ENCODE measurements at regions not wholly inside any gene's neighbourhood (a gene's known extent, or its start where the extent isn't known, plus 50 kb on each side); places are given as distances from the start of the nearest gene placed in this dataset.

DNA sequence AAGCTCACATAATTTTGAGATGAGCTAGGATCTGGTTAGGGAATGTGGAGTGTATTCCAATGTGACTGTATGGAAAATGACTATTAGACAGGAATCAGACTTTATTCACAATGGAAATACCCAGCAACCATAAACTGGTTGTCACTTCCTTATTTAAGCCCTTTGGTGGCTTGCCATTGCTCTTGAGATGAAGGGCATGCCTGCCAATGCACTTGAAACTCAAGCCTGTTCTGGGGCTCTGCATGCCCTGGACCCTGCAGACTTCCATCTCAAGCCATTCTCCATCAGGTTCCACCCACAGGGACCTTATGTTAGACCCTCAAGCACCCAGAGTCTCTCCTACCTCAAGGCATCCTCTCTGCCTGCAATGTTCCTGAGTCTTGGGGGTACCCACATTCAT lies 145.5 kb downstream of the MPP7 start:
- no peak overlapping the region for H3K27ac ChIP-seq
- TF ChIP-seq ZFX (IDR thresholded peaks at IDR 0.05) = no peak
- TF ChIP-seq, protein P1, sequence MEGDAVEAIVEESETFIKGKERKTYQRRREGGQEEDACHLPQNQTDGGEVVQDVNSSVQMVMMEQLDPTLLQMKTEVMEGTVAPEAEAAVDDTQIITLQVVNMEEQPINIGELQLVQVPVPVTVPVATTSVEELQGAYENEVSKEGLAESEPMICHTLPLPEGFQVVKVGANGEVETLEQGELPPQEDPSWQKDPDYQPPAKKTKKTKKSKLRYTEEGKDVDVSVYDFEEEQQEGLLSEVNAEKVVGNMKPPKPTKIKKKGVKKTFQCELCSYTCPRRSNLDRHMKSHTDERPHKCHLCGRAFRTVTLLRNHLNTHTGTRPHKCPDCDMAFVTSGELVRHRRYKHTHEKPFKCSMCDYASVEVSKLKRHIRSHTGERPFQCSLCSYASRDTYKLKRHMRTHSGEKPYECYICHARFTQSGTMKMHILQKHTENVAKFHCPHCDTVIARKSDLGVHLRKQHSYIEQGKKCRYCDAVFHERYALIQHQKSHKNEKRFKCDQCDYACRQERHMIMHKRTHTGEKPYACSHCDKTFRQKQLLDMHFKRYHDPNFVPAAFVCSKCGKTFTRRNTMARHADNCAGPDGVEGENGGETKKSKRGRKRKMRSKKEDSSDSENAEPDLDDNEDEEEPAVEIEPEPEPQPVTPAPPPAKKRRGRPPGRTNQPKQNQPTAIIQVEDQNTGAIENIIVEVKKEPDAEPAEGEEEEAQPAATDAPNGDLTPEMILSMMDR (conservative IDR thresholded peaks at IDR 0.05) = no peak

DNA sequence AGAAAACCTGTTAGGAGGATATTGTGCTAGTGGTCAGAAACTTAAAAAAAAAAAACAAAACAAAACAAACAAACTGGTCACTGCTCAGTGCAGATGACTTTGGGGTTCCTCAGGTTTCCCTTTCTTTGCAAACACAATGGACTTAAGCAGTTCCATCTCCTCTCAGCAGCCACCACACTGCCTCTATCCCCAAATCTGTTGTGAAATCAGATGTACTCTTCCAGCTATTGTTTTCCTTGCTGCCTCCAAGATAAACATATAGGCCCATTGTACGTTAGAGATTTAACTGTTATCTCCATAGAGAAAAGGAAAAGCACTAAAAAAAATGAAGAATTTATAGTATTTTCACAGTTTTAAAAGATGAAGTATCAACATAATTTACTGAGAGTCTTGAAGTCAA lies 147.1 kb downstream of the MPP7 start:
- no peak overlapping the region for H3K27ac ChIP-seq
- TF ChIP-seq, protein P1 (conservative IDR thresholded peaks at IDR 0.05) = no peak
- TF ChIP-seq ZFX (IDR thresholded peaks at IDR 0.05) = no peak

DNA sequence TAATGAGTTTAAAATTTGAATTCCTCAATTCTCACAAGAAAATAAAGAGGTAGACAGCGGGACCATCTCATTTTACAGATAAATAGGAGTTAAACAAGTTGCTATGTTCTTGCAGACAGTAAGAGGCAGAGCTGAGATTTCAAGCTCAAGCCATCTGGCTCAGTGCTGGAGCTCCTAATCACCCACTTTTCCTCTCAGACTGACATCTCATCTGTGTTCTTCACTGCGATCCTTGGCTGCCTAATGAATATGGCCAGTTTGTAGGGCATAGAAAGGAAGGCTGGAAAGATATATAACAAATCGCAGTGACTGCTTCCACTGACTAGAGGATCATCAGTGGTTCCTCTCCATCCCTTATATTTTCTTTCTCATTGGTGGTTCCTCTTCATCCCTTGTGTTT lies 151.2 kb downstream of the MPP7 start:
- TF ChIP-seq, protein P1 (conservative IDR thresholded peaks at IDR 0.05) = no peak
- TF ChIP-seq ZFX (IDR thresholded peaks at IDR 0.05) = no peak
- no peak overlapping the region for H3K27ac ChIP-seq

DNA sequence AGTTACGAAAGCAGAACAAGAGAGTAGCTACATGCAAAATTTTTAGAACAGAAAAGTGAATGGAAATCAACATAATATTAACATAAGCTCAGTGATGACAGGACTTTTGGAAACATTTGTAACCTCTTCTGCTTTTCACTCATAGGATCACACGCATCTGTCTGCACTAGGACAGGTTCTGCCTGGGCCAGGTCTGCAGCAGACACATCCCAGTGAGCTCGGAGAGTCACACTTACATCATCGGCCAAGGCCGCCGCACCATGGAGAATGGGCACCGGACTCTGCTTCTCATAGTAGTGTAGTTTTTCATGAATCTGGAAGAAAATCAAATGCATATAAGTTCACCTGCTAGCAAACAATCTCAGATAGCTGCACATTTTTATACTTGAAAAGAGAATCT lies 150.9 kb upstream of the ODAD2 start:
- no peak overlapping the region for H3K27ac ChIP-seq
- TF ChIP-seq, protein P1 (conservative IDR thresholded peaks at IDR 0.05) = no peak
- no peak for TF ChIP-seq ZFX (IDR thresholded peaks at IDR 0.05)

DNA sequence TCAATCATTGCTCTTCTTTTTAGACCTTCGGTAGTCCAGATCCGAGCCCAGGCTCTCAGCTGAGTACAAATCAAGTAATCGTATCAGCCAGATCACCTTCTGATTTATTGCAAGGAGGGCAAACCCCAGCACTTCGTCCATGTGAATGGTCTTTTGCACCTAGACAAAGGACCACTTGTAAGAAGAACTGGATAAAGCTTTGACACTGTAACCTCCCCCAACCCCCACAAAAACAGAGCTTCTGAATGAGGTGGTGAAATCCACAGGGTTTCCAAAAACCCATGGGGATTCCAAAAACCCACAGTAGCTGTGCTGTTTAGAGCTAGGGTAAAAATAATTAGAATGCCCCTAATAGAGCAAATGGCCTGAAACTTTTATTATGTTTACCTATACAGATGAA lies 148.8 kb upstream of the ODAD2 start:
- TF ChIP-seq, protein P1 (conservative IDR thresholded peaks at IDR 0.05) = no peak
- TF ChIP-seq ZFX (IDR thresholded peaks at IDR 0.05) = no peak
- no peak overlapping the region for H3K27ac ChIP-seq

DNA sequence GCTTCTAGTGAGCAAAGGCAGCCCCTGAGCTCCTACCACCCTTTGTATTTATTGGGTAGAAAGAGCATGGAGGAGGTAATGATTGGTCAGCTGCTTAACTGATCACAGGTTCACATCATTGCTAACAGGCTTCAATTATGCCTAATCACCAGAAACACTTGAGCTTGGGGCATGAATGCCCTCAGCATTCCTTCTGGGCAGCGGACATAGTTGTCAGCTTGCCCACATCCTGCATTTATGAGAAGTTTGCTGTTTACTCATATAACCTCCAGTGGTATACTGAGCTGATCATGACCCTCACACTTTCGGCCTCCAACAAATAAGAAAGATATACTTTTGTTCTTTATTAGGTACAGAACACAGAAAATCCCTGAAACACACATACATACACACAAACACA lies 140.3 kb upstream of the ODAD2 start:
- H3K27ac ChIP-seq = no peak overlapping the region
- TF ChIP-seq, protein P1 (conservative IDR thresholded peaks at IDR 0.05) = no peak
- no peak for TF ChIP-seq ZFX (IDR thresholded peaks at IDR 0.05)

DNA sequence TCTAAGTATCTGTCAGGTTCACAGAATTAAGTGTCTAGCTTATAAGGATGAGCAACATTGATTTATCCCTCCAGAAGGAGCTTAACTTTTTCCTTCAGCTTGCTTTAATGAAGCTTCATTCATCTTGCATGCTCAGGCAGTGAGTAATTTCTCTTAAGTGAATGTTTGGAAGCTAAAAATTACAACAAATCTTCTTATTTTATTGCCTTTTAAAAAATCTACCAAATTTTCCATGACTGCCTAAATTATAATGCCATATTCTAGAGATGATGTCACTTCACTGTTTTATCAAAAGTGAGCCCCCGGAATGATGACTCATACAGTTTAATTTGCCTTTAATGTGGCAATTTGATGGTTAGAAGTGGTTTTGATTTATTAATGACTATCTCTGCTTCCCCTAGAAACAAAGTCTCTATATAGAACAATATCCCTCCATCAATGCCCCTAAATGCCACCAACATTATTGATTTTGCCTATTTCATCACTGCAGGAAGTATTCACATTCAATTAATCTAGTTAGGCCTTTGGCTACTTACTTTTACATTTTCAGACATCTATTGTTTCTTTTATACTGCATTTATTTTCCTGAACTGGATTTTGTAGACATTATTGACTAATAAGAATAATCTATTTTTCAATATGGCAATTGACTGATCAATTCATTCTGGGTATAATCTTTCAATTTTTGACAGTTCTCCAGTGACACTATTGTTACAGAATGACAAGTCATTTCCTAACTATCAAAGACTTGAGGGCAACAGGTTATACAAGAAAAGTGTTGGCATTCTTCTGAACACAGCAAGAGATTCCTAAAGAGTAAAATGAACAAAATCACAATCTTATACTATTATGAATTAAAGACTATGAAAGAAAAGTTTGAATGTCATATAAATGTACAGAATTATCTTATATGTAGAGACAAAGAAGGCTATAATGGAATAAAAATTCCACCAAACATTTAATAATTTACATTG lies 139.3 kb upstream of the ODAD2 start:
- TF ChIP-seq, protein P1 (conservative IDR thresholded peaks at IDR 0.05) = no peak
- no peak for TF ChIP-seq ZFX (IDR thresholded peaks at IDR 0.05)
- H3K27ac ChIP-seq = no peak overlapping the region
